ENCODE measurements at regions not wholly inside any gene's neighbourhood (a gene's known extent, or its start where the extent isn't known, plus 50 kb on each side); places are given as distances from the start of the nearest gene placed in this dataset.

- no peak for TF ChIP-seq KDM5A (IDR thresholded peaks at IDR 0.05)
- no peak for TF ChIP-seq CTCF (IDR thresholded peaks at IDR 0.05)
- no peak for TF ChIP-seq NR3C1 (IDR thresholded peaks at IDR 0.05)
- no peak for TF ChIP-seq POLR2A (IDR thresholded peaks at IDR 0.05; ENCODE audit: low read length)
- TF ChIP-seq ZNF302 (CRISPR knock-in tag; IDR thresholded peaks at IDR 0.05) = no peak
- TF ChIP-seq SMC3 (IDR thresholded peaks at IDR 0.05) = no peak
- no peak for TF ChIP-seq PHF8 (IDR thresholded peaks at IDR 0.05; ENCODE audit: borderline replicate concordance, low read depth)
- TF ChIP-seq EP300 (IDR thresholded peaks at IDR 0.05) = no peak
- no peak for TF ChIP-seq FOSL2 (IDR thresholded peaks at IDR 0.05)
- no peak for TF ChIP-seq FOSL2 (CRISPR knock-in tag; IDR thresholded peaks at IDR 0.05)
- no peak for TF ChIP-seq POLR2AphosphoS2 (conservative IDR thresholded peaks at IDR 0.05; ENCODE audit: low read length)
Observed at GRCh38 chr11:115921540-115921939, 417.3 kb upstream of the CADM1 start.
